ENCODE measurements at regions not wholly inside any gene's neighbourhood (a gene's known extent, or its start where the extent isn't known, plus 50 kb on each side); places are given as distances from the start of the nearest gene placed in this dataset.

DNA sequence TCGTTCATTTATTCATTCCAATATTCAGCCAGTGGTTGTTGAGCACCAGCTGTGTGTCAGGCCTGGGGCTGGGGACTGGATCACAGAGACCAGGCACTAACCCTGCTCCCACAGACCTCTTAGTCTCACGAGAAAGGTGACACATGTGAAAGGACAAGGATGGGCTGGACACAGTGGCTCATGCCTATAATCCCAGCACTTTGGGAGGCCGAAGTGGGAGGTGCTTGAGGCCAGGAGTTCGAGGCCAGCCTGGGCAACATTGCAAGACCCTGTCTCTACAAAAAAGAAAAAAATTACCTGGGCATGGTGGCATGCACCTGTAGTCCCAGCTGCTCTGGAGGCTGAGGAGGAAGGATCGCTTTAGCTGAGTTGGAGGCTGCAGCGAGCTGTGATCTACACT lies 105.9 kb upstream of the SDK1 start:
- DNase-seq (ENCODE audit: low spot score): no peak

- no peak for DNase-seq (ENCODE audit: low spot score)
Observed at GRCh38 chr7:3196629-3197400, 104.2 kb upstream of the SDK1 start.

GRCh38 chr7:3197567-3198213 lies 103.4 kb upstream of the SDK1 start:
- DNase-seq (ENCODE audit: low spot score): no peak

DNA sequence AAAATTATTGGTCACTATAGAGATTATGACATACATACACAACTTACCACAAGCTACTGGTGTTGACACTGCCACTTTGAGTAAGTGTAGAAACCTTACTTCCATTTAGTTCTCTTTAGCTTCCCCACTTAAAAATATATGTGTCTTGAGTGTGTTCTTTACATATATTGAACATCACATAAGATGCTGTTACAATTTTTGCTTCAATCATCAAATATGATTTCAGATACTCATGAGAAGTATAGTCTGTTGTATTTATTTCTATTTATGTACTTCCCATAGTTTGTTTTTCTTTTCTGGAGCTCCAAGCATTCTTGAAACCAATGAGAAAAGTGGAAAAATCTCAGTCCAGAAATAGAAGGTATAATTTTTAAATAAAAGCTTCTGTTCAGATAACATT lies 102.7 kb upstream of the SDK1 start:
- DNase-seq (ENCODE audit: low spot score): no peak

GRCh38 chr7:3200504-3200903 lies 100.5 kb upstream of the SDK1 start:
- DNase-seq (ENCODE audit: low spot score): peak; percentile 35

DNA sequence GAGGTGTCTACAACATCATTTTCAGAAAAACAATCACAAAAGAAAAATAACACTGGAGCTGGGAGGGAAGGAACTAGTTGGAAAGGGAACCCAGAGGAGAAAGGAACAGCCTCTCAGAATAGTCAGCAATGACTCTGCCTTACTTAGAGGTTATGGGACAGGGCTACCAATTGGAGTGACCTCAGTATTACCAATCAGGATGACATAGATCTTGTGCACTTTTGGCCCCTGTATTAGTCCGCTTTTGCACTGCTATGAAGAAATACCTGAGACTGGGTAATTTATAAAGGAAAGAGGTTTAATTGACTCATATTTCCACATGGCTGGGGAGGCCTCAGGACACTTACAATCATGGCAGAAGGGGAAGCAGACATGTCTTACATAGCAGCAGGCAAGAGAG lies 99.7 kb upstream of the SDK1 start:
- DNase-seq (ENCODE audit: low spot score): no peak

- DNase-seq (ENCODE audit: low spot score): no peak
Observed at GRCh38 chr7:3201937-3202710, 98.9 kb upstream of the SDK1 start.

DNA sequence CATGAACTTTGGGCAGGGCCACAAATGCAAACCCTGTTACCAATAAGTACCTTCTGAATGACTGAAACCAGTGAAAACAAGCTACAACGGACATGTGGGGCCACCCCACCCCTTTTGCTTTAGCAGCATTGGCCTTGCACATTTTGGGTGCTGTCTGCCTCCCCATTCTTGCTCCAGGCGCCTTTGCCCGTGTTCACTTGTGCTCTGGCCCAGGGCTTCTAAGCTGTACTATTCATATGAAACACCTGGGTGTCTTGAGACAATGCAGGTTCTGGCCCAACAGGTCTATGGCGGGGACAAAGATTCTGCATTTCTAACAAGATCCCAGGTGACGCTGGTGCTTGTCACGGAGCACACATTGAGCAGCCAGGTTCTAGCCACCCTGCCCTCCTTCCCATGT lies 96.5 kb upstream of the SDK1 start:
- DNase-seq (ENCODE audit: low spot score): no peak

- DNase-seq (ENCODE audit: low spot score): no peak
Observed at GRCh38 chr7:3206101-3206500, 95.0 kb upstream of the SDK1 start.

DNA sequence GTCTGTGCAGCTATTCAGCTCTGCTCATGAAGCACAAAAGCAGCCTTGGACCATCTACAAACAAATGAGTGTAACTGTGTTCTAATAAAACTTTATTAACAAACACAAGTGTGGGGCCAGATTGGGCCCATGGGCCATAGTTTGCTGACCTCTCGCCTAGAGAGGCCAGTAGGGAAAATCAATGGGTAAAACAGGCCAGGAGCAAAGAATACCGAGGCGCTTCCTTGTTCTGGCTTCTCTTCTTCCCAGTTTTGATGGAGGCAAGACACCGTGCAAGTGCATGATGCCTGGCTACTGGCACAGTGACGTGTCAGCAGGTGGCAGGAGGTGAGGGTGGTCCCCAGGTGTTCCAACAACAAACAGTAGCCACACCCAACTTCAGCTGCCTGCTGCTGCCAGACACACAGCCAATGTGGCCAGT lies 94.3 kb upstream of the SDK1 start:
- no peak for DNase-seq (ENCODE audit: low spot score)

DNA sequence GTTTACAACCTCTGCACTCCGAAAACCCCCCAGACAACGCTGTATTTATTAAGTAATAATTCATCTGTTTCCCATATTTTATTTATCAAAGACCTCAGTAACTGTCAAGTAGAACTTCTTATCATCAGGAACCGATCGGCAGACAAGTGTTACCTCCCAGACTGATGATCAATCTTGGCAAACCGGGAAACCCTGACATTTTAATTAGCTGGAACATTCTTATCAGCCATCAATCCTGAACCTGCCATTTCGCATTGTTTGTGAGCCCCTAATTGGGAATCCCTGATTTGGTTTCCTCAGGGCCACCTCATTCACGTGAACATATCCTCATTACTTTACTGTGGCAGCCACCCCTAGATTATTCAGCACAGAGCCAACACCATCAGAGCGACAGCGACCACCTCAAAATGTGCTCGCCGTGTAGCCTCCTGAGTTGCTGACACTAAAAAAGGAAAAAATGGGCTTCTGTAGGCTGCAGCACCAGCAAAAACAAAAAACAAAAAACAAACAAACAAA lies 93.6 kb upstream of the SDK1 start:
- DNase-seq (ENCODE audit: low spot score): no peak

GRCh38 chr7:3210531-3210930 lies 90.5 kb upstream of the SDK1 start:
- DNase-seq (ENCODE audit: low spot score): no peak

DNA sequence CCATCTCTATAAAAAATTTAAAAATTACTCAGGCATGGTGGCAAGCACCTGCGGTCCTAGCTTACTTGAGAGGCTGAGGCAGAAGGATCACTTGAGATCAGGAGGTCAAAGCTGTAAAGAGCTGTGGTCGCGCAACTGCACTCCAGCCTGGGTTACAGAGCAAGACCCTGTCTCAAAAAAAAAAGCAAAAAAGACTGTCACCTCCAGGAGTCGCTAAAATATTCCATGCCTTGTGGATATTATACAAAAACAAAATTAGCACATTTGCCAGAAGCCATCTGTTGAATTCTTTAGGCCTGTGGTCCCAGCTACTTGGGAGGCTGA lies 87.0 kb upstream of the SDK1 start:
- DNase-seq (ENCODE audit: low spot score): no peak

GRCh38 chr7:3215624-3216585 lies 85.1 kb upstream of the SDK1 start:
- DNase-seq (ENCODE audit: low spot score): no peak

GRCh38 chr7:3217166-3217565 lies 83.9 kb upstream of the SDK1 start:
- no peak for DNase-seq (ENCODE audit: low spot score)

DNA sequence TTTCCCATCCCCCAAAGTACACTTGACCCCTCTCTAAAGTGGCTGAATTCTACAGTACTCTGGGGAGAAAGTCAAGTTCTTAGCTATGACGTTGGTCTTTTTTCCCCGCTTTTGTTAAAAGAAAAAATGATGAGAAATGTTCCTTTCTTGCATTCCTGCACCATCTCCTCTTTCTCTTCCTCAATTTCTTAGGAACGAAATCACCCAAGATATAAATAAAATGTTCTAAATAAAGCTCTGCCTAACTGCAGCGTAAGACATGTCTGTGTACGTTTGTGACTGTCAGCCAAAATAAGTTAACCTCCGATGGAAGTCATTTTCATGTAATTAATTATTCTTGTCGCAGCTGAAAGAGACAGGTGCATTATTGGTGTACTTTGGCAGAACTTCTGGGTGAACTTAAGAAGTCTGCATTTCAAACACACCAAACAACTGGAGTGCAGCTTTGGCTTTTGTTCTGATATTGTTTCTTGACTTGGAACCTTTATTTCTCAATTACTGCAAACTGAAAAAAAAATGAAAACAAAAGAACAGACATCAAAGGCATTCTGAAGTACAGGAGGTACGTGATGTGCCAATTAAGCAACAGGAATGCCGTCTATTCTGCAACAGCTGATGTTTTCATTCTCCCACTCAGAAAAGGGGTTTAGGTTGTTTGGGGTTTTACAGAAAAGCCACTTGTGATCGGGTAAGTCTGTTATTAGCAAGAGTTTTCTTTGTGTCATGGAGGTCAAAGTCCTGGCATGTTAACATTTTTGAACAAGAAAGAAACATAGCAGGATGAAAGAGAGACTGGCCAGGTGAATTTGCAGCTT lies 82.4 kb upstream of the SDK1 start:
- DNase-seq (ENCODE audit: low spot score): no peak

GRCh38 chr7:3229904-3230470 lies 71.1 kb upstream of the SDK1 start:
- DNase-seq (ENCODE audit: low spot score): no peak

DNA sequence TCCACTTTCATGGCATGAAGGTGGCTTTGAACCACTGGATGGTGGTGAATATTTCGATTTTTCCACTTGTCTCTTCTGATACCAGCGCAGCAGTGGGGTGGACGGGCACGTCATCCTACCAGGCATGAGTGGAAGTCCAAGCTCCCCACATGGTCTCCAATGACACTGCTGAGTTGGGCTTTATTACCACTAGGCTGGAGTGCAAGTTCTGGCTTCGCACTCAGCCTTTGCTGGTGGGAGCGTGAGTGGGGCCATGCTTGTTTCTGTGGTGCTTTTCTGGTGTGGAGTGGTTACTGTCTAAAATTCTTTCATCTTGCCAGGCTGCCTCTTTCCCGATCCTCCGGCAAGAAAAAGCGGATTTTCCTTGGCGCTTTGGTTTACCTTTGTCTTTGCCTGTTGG lies 70.1 kb upstream of the SDK1 start:
- DNase-seq (ENCODE audit: low spot score): no peak

DNA sequence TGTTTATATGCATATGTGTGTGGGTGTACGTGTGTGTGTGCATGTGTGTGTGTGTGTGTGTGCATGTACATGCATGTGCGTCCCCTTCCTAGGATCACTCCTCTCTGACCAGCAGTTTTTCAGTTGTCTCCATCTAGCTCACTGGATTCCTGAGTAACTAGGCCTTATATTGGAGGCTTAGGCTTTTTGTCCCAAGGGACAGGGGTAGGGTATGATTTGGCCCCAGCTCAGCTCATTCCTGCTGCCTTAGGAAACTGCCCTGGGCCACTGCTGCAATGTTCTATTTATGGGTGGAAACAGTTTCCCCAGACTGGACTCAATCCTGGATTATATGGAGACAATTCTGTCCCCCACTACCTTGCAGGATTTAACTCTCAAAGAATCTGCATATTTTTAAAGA lies 68.8 kb upstream of the SDK1 start:
- no peak for DNase-seq (ENCODE audit: low spot score)

DNA sequence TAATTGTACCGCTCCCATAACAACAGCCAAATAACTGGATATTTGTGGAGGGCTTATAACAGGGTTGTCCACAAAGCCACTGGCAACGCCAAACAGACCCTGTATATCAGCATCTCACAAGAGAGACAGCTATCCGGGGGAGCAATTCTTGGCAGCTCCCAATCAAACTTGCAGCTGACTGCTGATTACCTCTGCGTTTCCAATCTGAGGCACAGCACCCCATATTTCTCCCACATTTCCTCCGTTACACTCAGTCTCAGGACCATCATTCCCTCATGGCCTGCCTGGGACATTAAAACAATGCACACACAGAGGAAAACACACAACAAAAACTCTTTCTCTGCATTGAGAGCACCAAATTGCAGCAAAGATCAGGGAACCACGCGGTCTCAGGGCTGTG lies 67.8 kb upstream of the SDK1 start:
- DNase-seq (ENCODE audit: low spot score): no peak

DNA sequence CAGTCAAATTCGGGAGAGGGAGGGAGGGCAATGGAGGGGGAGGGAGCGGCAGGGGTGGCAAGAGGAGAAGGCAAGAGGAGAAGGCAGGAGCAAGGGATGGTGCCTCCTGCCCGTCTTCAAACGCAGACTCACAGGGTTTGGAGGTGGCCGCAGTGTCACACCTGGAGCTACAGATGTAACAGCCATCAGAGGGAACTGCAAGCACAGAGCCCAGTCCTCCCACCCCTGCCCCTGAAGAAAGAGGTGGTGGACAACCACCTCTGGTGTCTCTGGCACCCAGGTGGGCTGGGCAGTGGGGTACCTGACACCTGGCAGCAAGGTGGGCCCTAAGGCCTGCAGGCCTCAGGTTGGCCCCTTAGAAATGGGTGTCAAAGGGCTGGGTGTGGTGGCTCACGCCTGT lies 67.0 kb upstream of the SDK1 start:
- DNase-seq (ENCODE audit: low spot score): no peak
